GM23338 (cell line): ENCODE measurements at regions not wholly inside any gene's neighbourhood (a gene's known extent, or its start where the extent isn't known, plus 50 kb on each side); places are given as distances from the start of the nearest gene placed in this dataset.

Source experiments
- ATAC-seq: fragments of 200-7000 bp; cut with Tn5 transposase; 3 replicates; pipeline ENCODE4 v1.9.1; 2020
- DNase-seq: peaks from one replicate; pipeline ENCODE4 v3.0.0-alpha.2; 2015; ENCODE audit warnings: low spot score
- H2AFZ ChIP-seq: fragments of 200-600 bp; sonication (generic); 2 replicates; pipeline ENCODE4 v1.8.0; 2016; ENCODE audit warnings: antibody characterized with exemption, mild to moderate bottlenecking, moderate library complexity
- H3F3A ChIP-seq: fragments of 200-600 bp; sonication (generic); replicated peaks from 2 replicates; pipeline ENCODE4 v1.8.0; 2017; ENCODE audit warnings: antibody characterized with exemption, mixed run types, low read depth
- H3K27ac ChIP-seq: fragments of 200-600 bp; sonication (generic); 2 replicates; pipeline ENCODE4 v1.6.1; 2016; ENCODE audit warnings: low read depth
- H3K27me3 ChIP-seq: fragments of 200-600 bp; sonication (generic); 2 replicates; pipeline ENCODE4 v1.8.0; 2016; ENCODE audit warnings: mild to moderate bottlenecking, mixed run types, moderate library complexity; ENCODE audit not compliant: insufficient read depth
- H3K36me3 ChIP-seq: fragments of 200-600 bp; sonication (generic); 2 replicates; pipeline ENCODE4 v1.8.0; 2016; ENCODE audit warnings: mild to moderate bottlenecking; ENCODE audit not compliant: insufficient read depth
- H3K4me1 ChIP-seq: fragments of 200-600 bp; sonication (generic); 2 replicates; pipeline ENCODE4 v1.8.0; 2016; ENCODE audit warnings: mild to moderate bottlenecking, moderate library complexity; ENCODE audit not compliant: insufficient read depth
- H3K4me2 ChIP-seq: fragments of 200-600 bp; sonication (generic); 2 replicates; pipeline ENCODE4 v1.7.1; 2017; ENCODE audit warnings: mixed run types
- H3K4me3 ChIP-seq: fragments of 200-600 bp; sonication (generic); 2 replicates; pipeline ENCODE4 v1.6.1; 2016; ENCODE audit warnings: mixed run types
- H3K79me2 ChIP-seq: fragments of 200-600 bp; sonication (generic); replicated peaks from 2 replicates; pipeline ENCODE4 v1.8.0; 2017; ENCODE audit warnings: mild to moderate bottlenecking; ENCODE audit not compliant: insufficient read depth
- H3K9me2 ChIP-seq: fragments of 200-600 bp; sonication (generic); 2 replicates; pipeline ENCODE4 v1.8.0; 2017; ENCODE audit not compliant: insufficient read depth
- H4K20me1 ChIP-seq: fragments of 200-600 bp; sonication (generic); replicated peaks from 2 replicates; pipeline ENCODE4 v1.8.0; 2017; ENCODE audit warnings: mild to moderate bottlenecking; ENCODE audit not compliant: insufficient read depth
- H3K27ac Mint-ChIP-seq: 2 replicates; pipeline ENCODE4 v1.8.0; 2020; ENCODE audit warnings: inconsistent platforms, mild to moderate bottlenecking, moderate library complexity, mixed read lengths
- H3K27me3 Mint-ChIP-seq: 3 replicates; pipeline ENCODE4 v1.8.0; 2022; ENCODE audit warnings: low read depth, mild to moderate bottlenecking, moderate library complexity, mixed read lengths, inconsistent platforms; ENCODE audit not compliant: insufficient read depth, poor library complexity
- H3K36me3 Mint-ChIP-seq: 3 replicates; pipeline ENCODE4 v1.8.0; 2021; ENCODE audit warnings: low read depth, mild to moderate bottlenecking, inconsistent platforms, moderate library complexity, mixed read lengths
- H3K4me1 Mint-ChIP-seq: 3 replicates; pipeline ENCODE4 v1.8.0; 2020; ENCODE audit warnings: mild to moderate bottlenecking, inconsistent platforms, mixed read lengths
- H3K4me3 Mint-ChIP-seq: 3 replicates; pipeline ENCODE4 v1.8.0; 2021; ENCODE audit warnings: moderate library complexity, mild to moderate bottlenecking, inconsistent platforms, mixed read lengths
- H3K9me3 Mint-ChIP-seq: 3 replicates; pipeline ENCODE4 v1.8.0; 2020; ENCODE audit warnings: moderate library complexity, mild to moderate bottlenecking, inconsistent platforms, mixed read lengths
- CTCF ChIP-seq, 2 experiments: fragments of 200-600 bp in 1 of 2; sonication (generic) in 1 of 2; conservative IDR thresholded peaks; 2 replicates each; pipeline versions ENCODE4 v1.5.1 to v1.6.1; 2016 to 2017; ENCODE audit warnings: antibody characterized with exemption in 2 of 2, low read depth in 2 of 2, mild to moderate bottlenecking in 2 of 2, moderate library complexity in 1 of 2
- ETS1 ChIP-seq: IDR thresholded peaks from 2 replicates; pipeline ENCODE4 v1.6.1; 2016; ENCODE audit warnings: antibody characterized with exemption
- JUNB ChIP-seq: IDR thresholded peaks from one replicate; pipeline ENCODE4 v1.6.1; 2016; ENCODE audit warnings: antibody characterized with exemption; ENCODE audit not compliant: unreplicated experiment
- NANOG ChIP-seq: IDR thresholded peaks from 2 replicates; pipeline ENCODE4 v1.6.1; 2016; ENCODE audit warnings: antibody characterized with exemption, borderline replicate concordance
- ZNF462 ChIP-seq: fragments of 250-450 bp; sonication (Bioruptor Pico); IDR thresholded peaks from 2 replicates; pipeline ENCODE4 v1.5.0; 2020; ENCODE audit warnings: mild to moderate bottlenecking, moderate library complexity

- TF ChIP-seq JUNB: no peak
- 0 out of 4 replicates have a peak, but pooled peaks of 1 of the 2 experiments have one; percentile 7 for TF ChIP-seq CTCF (conservative IDR thresholded peaks at IDR 0.05; ENCODE audit: low read depth in 2 of 2)
- Histone ChIP-seq H3K36me3 (no peaks in the 10 kb centered on the region), H3K4me3 (no peak overlapping the region), H2AFZ (no peak overlapping the region), H3K4me1 (peaks cover 10% of the 10 kb centered on the region; the same call in 1 of the 2 replicates), H3K4me2 (no peak overlapping the region), H3K27me3 (no peaks in the 10 kb centered on the region), H4K20me1 (no peaks in the 10 kb centered on the region), H3K9me2 (peaks cover 14% of the 10 kb centered on the region), H3K27ac (no peak overlapping the region), H3K79me2 (no peaks in the 10 kb centered on the region), H3F3A (no peaks in the 10 kb centered on the region)
- Mint-ChIP-seq H3K4me3 (no peak overlapping the region), H3K9me3 (no peaks in the 10 kb centered on the region), H3K36me3 (peaks cover 5% of the 10 kb centered on the region; the same call in 2 of the 3 replicates), H3K4me1 (peaks cover 18% of the 10 kb centered on the region), H3K27ac (no peak overlapping the region), H3K27me3 (no peaks in the 10 kb centered on the region)
- ATAC-seq (no peak), DNase-seq (no peak)
Measured at GRCh38 chr20:21941941-21942805, 236.7 kb downstream of the PAX1 start.

- no peaks in the 10 kb centered on the region for H3F3A ChIP-seq
- H3K4me1 ChIP-seq: peaks cover 24% of the 10 kb centered on the region
- ATAC-seq (peak; percentile 70), DNase-seq (peak; percentile 28)
- H3K36me3 ChIP-seq: no peaks in the 10 kb centered on the region
- H2AFZ ChIP-seq: peak overlapping the region; percentile 4; the same call in 1 of the 2 replicates
- 0 out of 2 replicates have a peak, but pooled peaks have one; percentile 14 for TF ChIP-seq NANOG
- TF ChIP-seq ZNF462 (CRISPR knock-in tag): peak; percentile 65; the same call in 1 of the 2 replicates
- TF ChIP-seq ETS1: no peak
- no peaks in the 10 kb centered on the region for H3K79me2 ChIP-seq
- Mint-ChIP-seq H3K9me3 (peaks cover 7% of the 10 kb centered on the region; the same call in 2 of the 3 replicates), H3K4me1 (peaks cover 33% of the 10 kb centered on the region), H3K27me3 (peaks cover 1% of the 10 kb centered on the region), H3K4me3 (peak overlapping the region; percentile 37; the same call in 2 of the 3 replicates), H3K27ac (peak overlapping the region; percentile 97), H3K36me3 (peaks cover 14% of the 10 kb centered on the region; the same call in 2 of the 3 replicates)
- no peak overlapping the region; the same call in 1 of the 2 replicates for H3K4me3 ChIP-seq
- peak overlapping the region; percentile 59; the same call in 1 of the 2 replicates for H3K27ac ChIP-seq
- H3K9me2 ChIP-seq: peaks cover 14% of the 10 kb centered on the region
- peak overlapping the region; percentile 70 for H3K4me2 ChIP-seq
- no peaks in the 10 kb centered on the region for H3K27me3 ChIP-seq
- no peaks in the 10 kb centered on the region for H4K20me1 ChIP-seq
Measured at GRCh38 chr20:21936720-21937380, 231.4 kb downstream of the PAX1 start.
